ENCODE measurements at regions not wholly inside any gene's neighbourhood (a gene's known extent, or its start where the extent isn't known, plus 50 kb on each side); places are given as distances from the start of the nearest gene placed in this dataset.
"Not testable (repeated sequence)": the region's sequence is repeated elsewhere in the genome, so short reads cannot be mapped to it uniquely, and the experiment has no call there.

GRCh38 chr6:159538031-159538430, 155.0 kb downstream of the SOD2 start:
- TF ChIP-seq POLR2A (IDR thresholded peaks at IDR 0.05; ENCODE audit: low read length); GATA1 (IDR thresholded peaks at IDR 0.05; ENCODE audit: low read depth, low read length): not testable (repeated sequence)
